Stimulated activated CD4-positive, alpha-beta T cell treated with anti-CD3 and anti-CD28 coated beads, Interleukin-12 subunit alpha, Interleukin-12 subunit beta, amount 100 ng/mL, for 24 hours (primary cell): ENCODE measurements at regions not wholly inside any gene's neighbourhood (a gene's known extent, or its start where the extent isn't known, plus 50 kb on each side); places are given as distances from the start of the nearest gene placed in this dataset.
"Not testable (repeated sequence)": the region's sequence is repeated elsewhere in the genome, so short reads cannot be mapped to it uniquely, and the experiment has no call there.

Experiments
- DNase-seq, 2 experiments: peaks; one replicate each; pipeline ENCODE4 v3.0.0-alpha.2; 2020; ENCODE audit warnings: low read depth in 2 of 2

GRCh38 chr3:5473471-5473870 lies 286.0 kb downstream of the EDEM1 start:
- no peak for DNase-seq

DNA sequence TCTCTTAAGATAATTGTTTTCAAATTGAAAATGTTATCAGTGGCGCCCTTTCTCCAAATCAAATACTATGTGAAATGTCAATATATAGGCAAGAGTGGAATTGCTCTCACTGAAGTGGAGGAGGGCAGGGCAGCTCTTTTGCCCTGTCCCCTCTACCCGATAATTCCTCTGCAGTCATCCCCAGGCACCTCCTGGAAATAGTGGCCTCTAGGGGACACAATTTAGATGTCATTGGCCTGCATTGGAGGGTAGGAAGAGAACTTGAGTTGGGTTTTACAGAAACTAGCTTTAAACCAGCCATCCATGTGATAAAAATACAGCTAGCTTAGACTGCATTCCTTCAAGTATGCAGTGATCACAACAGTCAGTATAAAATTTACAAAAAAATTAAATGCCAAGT lies 288.9 kb downstream of the EDEM1 start:
- DNase-seq, result no peak

DNA sequence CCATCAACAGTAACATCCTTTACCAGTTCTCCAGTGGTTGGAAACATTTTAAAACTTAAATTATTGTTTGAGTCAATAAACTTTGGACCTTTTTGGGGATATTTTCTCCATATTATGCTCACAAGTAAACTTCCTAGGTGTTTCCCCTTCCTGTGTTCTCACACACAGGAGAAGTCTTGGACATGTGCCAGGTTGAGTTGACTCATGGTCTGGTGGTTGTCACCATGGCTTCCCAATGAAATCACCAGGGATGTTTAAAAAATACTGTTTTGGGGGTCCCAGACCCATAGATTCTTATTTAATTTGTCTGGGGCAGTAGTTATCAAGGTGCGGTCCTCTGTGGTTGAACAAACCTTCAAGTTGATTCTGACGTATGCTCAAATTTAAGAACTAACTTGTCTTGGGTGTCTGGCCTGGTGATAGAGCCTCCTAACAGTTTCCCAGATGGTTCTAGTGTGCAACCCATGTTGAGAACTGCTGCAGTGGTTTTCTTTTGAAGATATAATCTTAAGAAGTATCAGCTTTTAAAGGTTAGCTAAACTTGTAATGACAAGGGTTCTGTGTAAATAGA lies 291.8 kb downstream of the EDEM1 start:
- no peak for DNase-seq

GRCh38 chr3:5480190-5480589 lies 292.7 kb downstream of the EDEM1 start:
- no peak for DNase-seq

- no peak for DNase-seq
These were observed 297.9 kb downstream of the EDEM1 start for GRCh38 chr3:5485427-5485826.

- no peak for DNase-seq
These were observed 301.3 kb downstream of the EDEM1 start for GRCh38 chr3:5488771-5489170.

DNA sequence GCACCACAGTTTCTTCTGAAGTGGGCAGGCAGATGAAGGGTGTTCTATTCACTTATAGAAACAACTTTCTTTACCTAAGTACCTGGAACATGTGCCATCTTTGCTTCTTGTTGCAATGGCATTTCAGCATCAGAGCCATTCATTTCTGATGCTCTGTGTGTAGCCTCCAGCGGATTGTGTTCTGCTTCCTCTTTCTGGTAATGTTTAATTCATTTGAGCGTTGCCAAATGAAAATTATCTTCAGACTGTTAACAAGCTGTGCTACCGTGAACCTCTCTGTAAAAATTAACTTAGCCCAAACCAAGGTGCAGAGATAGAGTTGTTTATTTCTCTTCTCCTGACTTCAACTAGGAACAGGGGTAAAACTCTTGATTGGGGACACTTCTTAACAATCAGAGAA lies 302.0 kb downstream of the EDEM1 start:
- DNase-seq, result no peak

- DNase-seq, result no peak
These were observed 307.5 kb downstream of the EDEM1 start for GRCh38 chr3:5494905-5495519.

GRCh38 chr3:5497497-5497896 lies 310.0 kb downstream of the EDEM1 start:
- no peak for DNase-seq

DNA sequence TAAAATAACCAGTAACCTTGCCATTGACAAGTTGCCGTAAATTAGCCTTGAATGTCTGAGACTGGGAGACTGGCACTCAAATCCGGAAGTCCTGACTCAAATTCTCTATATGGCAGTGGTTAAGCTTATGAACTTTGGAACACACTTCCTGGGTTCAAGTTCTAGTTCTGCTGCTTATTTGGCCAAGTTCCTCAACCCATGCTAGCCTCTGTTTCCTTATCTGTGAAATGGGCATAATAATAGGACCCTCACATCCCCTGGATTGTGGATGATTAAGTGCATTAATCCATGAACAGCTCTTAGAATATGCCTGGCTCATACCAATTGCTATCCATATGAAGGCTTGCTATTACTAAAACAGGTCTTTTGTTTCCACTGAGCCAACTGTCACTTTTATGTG lies 311.5 kb downstream of the EDEM1 start:
- no peak for DNase-seq

DNA sequence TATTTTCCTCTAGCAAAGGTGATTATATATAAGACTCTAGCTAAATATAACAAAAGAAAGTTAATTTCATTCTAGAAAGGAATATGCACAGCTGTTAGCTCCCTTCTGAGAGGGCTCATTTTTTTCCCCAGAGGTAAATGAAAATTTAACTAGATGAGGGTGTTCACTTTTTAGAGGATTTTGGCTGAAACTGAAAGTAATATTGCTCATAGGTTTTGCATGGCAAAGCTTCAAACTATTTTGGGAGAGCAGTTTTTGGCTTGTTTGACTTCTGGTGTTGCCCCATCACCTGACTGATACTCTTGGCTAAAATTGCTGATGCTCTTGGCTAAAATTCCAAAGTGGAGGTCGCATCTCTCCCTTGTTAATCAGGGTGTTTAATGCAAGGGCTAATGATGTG lies 311.9 kb downstream of the EDEM1 start:
- no peak for DNase-seq

- DNase-seq, result no peak
These were observed 315.6 kb downstream of the EDEM1 start for GRCh38 chr3:5503136-5503535.

GRCh38 chr3:5504135-5504534 lies 316.6 kb downstream of the EDEM1 start:
- no peak for DNase-seq

- DNase-seq, result no peak
These were observed 317.7 kb downstream of the EDEM1 start for GRCh38 chr3:5505163-5505562.

- DNase-seq, result no peak
These were observed 318.5 kb downstream of the EDEM1 start for GRCh38 chr3:5505997-5506396.

- DNase-seq, result not testable (repeated sequence)
These were observed 321.4 kb downstream of the EDEM1 start for GRCh38 chr3:5508860-5509259.

- no peak for DNase-seq
These were observed 322.8 kb downstream of the EDEM1 start for GRCh38 chr3:5510300-5510699.

DNA sequence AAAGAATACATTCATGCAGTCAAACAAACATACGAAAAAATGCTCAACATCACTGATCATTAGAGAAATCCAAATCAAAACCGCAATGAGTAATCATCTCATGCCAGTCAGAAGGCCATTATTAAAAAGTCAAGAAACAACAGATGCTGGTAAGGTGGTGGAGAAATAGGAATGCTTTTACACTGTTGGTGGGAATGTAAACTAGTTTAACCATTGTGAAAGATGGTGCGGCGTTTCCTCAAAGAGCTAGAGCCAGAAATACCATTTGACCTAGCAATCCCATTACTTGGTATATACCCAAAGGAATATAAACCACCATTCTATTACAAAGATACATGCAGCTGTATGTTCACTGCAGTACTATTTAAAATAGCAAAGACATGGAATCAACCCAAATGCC lies 330.4 kb downstream of the EDEM1 start:
- DNase-seq, result no peak

DNA sequence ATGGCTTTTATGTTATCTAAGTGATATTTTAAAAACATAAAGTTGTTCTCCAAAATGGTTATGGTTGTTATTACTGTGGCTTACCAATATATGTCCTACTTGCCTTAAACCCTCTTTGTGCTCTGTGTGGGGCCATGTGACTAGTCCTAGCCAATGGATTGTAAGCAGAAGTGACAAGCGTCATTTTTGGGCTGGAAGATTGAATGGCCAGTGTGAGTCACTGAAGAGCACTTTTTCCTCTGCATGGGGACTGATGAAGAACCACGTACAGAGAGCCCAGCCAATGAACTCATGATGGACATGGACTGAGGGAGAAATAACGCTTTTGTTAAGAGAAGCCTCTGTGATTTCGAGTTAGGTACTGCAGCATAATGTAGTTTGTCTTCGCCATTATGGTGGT lies 332.7 kb downstream of the EDEM1 start:
- no peak for DNase-seq

GRCh38 chr3:5523125-5523524 lies 335.6 kb downstream of the EDEM1 start:
- DNase-seq, result no peak

- DNase-seq, result no peak
These were observed 343.5 kb downstream of the EDEM1 start for GRCh38 chr3:5531039-5531438.

DNA sequence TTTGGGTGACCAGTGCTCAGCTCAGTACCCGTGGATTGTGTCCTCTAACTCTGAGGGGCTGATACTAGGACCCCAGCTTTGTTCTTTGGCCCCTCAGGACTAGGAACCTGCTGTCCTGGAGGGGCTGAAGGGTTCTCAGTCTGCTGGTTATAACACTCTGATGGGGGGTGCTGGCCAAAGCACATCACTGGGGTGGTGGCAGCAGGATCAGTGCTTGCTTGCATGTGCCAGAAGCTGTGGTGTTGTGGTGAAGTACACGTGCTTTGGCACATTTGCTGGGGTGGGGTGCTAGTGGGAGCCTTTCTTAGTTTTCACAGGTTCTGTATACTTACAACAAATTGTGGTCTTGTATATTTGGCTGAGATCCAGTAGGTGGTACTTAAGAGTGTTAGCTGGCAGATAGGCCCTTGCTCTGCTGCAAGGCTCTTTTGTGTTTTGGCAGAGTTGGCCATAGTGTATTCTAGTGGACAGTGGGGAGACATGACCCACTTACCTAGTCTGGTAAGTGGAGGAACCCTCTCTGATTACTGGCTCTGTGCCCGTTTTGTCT lies 344.3 kb downstream of the EDEM1 start:
- DNase-seq, result no peak

DNA sequence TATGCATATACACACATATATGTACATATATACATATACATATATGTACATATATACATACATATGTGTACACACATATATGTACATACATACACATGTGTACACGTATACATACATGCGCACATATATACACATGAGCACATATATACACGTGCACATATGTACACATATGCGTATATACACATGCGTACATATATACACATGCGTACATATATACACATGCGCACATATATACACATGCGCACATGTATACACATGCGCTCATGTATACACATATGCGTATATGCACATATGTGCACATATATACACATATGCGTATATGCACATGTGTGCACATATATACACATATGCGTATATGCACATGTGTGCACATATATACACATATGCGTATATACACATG lies 353.0 kb downstream of the EDEM1 start:
- DNase-seq, result no peak

- DNase-seq, result no peak
These were observed 355.0 kb downstream of the EDEM1 start for GRCh38 chr3:5542472-5542871.
